ENCODE measurements at regions not wholly inside any gene's neighbourhood (a gene's known extent, or its start where the extent isn't known, plus 50 kb on each side); places are given as distances from the start of the nearest gene placed in this dataset.

DNA sequence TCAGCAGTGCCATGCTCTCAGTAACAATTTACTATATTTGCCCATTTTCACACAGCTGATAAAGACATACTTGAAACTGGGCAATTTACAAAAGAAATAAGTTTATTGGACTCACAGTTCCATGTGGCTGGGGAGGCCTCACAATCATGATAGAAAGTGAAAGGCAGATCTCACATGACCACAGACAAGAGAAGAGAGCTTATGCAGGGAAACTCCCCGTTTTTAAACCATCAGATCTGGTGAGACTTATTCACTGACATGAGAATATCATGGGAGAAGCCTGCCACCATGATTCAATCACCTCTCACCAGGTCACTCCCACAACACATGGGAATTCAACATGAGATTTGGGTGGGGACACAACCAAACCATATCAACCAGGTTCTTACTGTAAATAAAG, 112.1 kb upstream of the C1orf87 start:
- TF ChIP-seq TAF1 (IDR thresholded peaks at IDR 0.05; ENCODE audit: borderline replicate concordance, low read depth, low read length) (no peak), POLR2AphosphoS5 (IDR thresholded peaks at IDR 0.05; ENCODE audit: low read depth, low read length) (no peak), POLR2A (IDR thresholded peaks at IDR 0.05; ENCODE audit: low read depth, low read length) (no peak)
- FAIRE-seq (no peak), DNase-seq (ENCODE audit: insufficient read length) (no peak)

DNA sequence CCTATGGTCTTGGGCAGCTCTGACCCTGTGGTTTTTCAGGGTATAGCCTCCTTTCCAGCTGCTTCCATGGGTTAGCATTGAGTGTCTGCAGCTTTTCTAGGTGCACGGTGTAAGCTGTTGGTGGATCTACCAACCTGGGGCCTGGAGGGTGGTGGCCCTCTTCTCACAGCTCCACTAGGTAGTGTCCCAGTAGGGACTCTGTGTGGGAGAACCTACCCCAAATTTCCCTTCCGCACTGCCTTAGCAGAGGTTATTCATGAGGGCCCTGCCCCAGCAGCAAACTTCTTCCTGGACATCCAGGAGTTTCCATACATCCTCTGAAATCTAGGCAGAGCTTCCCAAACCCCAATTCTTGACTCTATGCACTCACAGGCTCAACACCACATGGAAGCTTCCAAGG, 111.0 kb upstream of the C1orf87 start:
- TF ChIP-seq TAF1 (IDR thresholded peaks at IDR 0.05; ENCODE audit: borderline replicate concordance, low read depth, low read length) = no peak
- TF ChIP-seq POLR2A (IDR thresholded peaks at IDR 0.05; ENCODE audit: low read depth, low read length) = no peak
- no peak for TF ChIP-seq POLR2AphosphoS5 (IDR thresholded peaks at IDR 0.05; ENCODE audit: low read depth, low read length)
- DNase-seq (ENCODE audit: insufficient read length) = no peak
- no peak for FAIRE-seq

DNA sequence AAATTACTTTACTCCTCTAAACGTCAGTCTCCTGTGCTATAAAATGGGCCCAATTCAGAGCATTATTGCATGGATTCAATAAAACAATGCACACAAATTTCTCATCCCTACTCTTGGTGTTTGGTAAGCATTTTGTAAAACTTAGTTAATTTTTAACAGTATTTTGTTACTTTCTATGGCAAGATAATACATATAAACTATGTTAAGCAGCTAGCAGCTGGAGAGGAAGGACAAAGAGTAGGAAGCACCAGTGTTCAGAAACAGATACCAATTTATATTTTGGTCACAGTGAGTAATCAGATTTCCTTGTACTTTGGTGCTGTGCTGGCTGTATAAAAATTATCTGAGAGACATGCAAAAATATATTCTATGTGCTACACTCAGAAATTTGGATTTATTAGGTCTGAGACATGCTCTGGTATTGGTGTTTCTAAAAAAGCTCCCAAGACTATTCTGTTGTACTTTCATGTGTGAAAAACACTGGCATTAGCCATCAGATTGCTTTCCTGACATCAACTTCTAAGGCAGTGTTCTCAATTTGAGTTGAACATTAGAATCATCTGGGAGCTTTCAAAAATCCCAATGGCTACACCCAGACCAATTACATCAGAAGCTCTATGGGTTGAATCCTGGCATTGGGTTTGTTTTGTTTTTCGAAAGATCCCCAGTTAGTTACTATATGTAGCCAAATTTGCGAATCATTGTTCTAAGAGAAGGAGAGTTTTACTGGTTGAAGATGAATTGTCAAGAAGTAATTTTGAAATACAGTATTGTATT, 100.3 kb upstream of the C1orf87 start:
- FAIRE-seq (no peak), DNase-seq (ENCODE audit: insufficient read length) (no peak)
- no peak for TF ChIP-seq POLR2AphosphoS5 (IDR thresholded peaks at IDR 0.05; ENCODE audit: low read depth, low read length)
- TF ChIP-seq TAF1 (IDR thresholded peaks at IDR 0.05; ENCODE audit: borderline replicate concordance, low read depth, low read length) = no peak
- TF ChIP-seq POLR2A (IDR thresholded peaks at IDR 0.05; ENCODE audit: low read depth, low read length) = no peak

DNA sequence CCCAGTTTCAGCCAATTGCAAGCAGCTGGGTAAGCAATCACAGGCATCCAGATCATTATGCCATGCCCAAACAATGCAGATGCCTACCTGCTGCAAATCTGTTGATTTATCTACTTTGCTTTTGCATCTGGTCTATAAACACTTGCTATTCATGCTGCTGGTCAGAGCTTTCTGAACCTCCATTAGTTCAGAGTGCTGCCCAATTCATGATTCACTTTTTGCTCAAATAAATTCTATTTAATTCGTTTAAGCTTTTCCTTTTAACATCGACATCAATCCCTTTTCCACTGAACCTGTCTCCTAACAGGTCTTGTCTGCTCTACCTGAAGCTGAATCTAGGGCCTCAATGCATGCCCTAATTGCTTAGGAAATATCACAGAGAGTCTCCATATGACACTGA, 99.4 kb upstream of the C1orf87 start:
- FAIRE-seq (no peak), DNase-seq (ENCODE audit: insufficient read length) (no peak)
- TF ChIP-seq POLR2AphosphoS5 (IDR thresholded peaks at IDR 0.05; ENCODE audit: low read depth, low read length) = no peak
- TF ChIP-seq POLR2A (IDR thresholded peaks at IDR 0.05; ENCODE audit: low read depth, low read length) = no peak
- TF ChIP-seq TAF1 (IDR thresholded peaks at IDR 0.05; ENCODE audit: borderline replicate concordance, low read depth, low read length) = no peak

DNA sequence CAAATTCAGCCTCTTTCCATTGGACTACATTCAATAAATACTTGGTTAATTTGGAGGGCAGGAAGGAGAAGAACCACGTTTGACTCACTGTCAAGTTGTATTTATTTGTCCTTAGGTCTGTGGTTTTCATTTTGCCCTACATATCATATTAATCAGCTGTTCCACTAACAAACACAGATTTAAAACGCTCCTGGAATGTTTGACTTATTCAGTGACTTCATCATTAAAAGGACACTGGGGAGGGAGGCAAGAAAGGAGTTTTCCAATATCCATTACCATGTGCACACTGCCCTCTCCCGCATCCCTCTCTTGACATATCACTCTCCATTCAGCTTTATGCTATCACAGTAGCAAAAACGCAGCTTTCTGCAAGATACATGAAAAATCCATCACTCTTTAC, 98.2 kb upstream of the C1orf87 start:
- DNase-seq (ENCODE audit: insufficient read length) = no peak
- TF ChIP-seq POLR2A (IDR thresholded peaks at IDR 0.05; ENCODE audit: low read depth, low read length) (no peak), POLR2AphosphoS5 (IDR thresholded peaks at IDR 0.05; ENCODE audit: low read depth, low read length) (no peak), TAF1 (IDR thresholded peaks at IDR 0.05; ENCODE audit: borderline replicate concordance, low read depth, low read length) (no peak)
- no peak for FAIRE-seq

DNA sequence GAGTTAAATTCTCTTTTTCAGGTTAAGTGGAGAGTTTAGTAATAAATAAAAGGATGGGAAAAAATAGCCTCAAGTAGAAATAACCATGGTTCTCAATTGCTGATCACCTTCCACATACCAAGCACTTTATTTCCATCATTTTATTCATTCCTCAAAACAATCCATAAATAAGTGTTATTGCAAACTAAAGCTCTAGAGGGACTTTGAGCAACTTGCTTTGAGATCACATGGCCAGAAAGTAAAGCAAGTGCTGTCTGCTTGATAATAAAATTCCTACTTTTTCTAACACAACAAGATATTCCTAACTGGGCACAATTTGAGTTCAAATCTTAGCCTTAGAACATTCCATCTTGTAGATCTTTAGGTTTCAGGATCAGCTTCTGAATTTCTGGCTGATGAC, 97.1 kb upstream of the C1orf87 start:
- DNase-seq (ENCODE audit: insufficient read length) (no peak), FAIRE-seq (no peak)
- TF ChIP-seq TAF1 (IDR thresholded peaks at IDR 0.05; ENCODE audit: borderline replicate concordance, low read depth, low read length) (no peak), POLR2A (IDR thresholded peaks at IDR 0.05; ENCODE audit: low read depth, low read length) (no peak), POLR2AphosphoS5 (IDR thresholded peaks at IDR 0.05; ENCODE audit: low read depth, low read length) (no peak)

DNA sequence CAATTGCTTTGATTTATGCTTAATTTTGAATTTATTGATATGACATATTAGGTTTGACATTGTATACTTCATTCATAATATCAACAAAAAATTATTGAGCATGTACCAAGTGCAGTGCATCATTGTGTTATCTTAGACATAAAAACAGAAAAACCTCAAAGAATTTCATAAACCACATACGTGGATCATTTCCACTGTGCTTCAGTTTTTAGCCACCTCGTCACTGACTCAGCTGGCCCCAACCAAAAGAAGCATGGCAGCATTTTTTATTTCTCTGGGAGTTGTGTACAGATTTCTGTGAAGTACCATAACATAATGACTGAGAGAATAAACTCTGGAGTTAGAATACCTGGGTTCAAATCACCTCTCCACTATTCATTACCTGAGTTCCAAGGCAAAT, 95.6 kb upstream of the C1orf87 start:
- TF ChIP-seq POLR2AphosphoS5 (IDR thresholded peaks at IDR 0.05; ENCODE audit: low read depth, low read length) (no peak), TAF1 (IDR thresholded peaks at IDR 0.05; ENCODE audit: borderline replicate concordance, low read depth, low read length) (no peak), POLR2A (IDR thresholded peaks at IDR 0.05; ENCODE audit: low read depth, low read length) (no peak)
- FAIRE-seq (no peak), DNase-seq (ENCODE audit: insufficient read length) (no peak)

DNA sequence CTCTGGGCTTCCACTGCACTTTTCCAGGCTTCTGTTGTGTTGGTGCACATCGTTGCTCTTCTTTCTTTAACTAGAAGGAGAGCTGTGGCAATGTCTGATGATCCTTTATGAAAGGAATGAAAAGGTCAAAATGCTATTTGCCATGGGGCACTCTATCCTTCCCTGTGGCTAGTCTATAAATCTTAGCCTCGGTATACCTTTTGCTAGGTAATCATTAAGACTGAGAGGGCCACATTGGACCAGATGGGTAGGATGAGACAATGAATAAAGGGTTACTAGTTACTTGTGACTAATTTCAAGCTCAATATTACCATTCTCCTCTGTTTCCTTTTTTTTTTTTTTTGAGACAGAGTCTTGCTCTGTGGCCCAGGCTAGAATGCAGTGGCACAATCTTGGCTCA, 89.4 kb upstream of the C1orf87 start:
- TF ChIP-seq POLR2A (IDR thresholded peaks at IDR 0.05; ENCODE audit: low read depth, low read length) = no peak
- no peak for TF ChIP-seq TAF1 (IDR thresholded peaks at IDR 0.05; ENCODE audit: borderline replicate concordance, low read depth, low read length)
- TF ChIP-seq POLR2AphosphoS5 (IDR thresholded peaks at IDR 0.05; ENCODE audit: low read depth, low read length) = no peak
- no peak for DNase-seq (ENCODE audit: insufficient read length)
- FAIRE-seq = no peak

DNA sequence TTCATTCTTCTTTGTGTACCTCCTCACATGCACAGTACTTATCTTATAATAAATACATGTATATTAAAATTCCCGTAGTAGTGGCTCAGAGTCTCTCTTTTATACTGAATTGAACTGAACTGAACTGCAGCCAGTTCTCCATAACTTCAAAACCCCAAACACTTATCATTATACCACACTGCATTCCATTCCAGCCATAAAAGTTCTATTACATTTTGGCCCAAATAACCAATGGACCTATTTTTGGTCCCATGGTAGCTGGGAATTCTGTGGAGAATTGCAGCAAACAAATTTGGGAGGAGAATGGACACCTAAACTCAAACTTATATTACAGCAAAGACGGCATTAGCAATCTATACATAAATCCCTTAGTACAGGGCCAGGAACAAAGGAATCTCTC, 86.6 kb upstream of the C1orf87 start:
- DNase-seq (ENCODE audit: insufficient read length) (no peak), FAIRE-seq (no peak)
- TF ChIP-seq POLR2A (IDR thresholded peaks at IDR 0.05; ENCODE audit: low read depth, low read length) = no peak
- no peak for TF ChIP-seq POLR2AphosphoS5 (IDR thresholded peaks at IDR 0.05; ENCODE audit: low read depth, low read length)
- no peak for TF ChIP-seq TAF1 (IDR thresholded peaks at IDR 0.05; ENCODE audit: borderline replicate concordance, low read depth, low read length)

DNA sequence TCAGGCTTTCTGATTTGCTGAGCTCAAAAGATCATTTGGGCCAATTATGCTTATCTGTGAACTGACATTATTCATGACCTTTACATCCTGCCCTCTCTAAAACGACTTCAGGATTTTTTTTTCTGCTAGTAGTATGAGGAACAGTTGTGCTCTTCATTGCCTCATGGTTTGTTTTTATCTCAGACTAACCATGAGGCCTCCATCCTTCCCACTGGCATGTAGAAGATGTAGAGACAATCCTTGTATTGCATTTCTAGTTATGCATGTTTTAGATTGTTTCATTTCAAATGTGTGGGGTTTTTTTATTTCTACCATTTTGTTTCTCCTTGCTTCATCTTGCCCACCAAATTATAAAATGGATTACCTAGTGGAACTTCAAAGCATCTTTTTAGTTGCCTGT, 82.8 kb upstream of the C1orf87 start:
- FAIRE-seq = no peak
- TF ChIP-seq POLR2AphosphoS5 (IDR thresholded peaks at IDR 0.05; ENCODE audit: low read depth, low read length) (no peak), TAF1 (IDR thresholded peaks at IDR 0.05; ENCODE audit: borderline replicate concordance, low read depth, low read length) (no peak), POLR2A (IDR thresholded peaks at IDR 0.05; ENCODE audit: low read depth, low read length) (no peak)
- no peak for DNase-seq (ENCODE audit: insufficient read length)

DNA sequence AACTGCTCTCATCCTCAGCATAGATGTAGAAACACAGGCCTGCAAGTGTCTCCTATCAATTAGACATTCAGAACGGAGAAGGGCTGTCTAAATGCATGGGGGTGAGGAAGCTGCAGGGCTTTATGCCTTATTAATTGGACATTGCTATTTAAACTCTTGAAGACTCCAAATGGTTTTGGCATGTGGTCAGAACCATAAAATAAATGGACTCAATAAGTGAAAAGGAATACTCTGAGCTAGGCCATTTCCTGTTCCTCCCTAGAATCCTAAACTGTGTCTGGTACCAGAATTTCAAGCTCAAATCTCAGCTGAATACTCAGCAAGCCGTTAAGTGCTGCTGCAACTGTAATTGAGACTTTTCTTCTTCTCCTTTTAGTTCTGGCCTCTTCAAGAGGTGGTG, 80.4 kb upstream of the C1orf87 start:
- TF ChIP-seq POLR2A (IDR thresholded peaks at IDR 0.05; ENCODE audit: low read depth, low read length) = no peak
- TF ChIP-seq TAF1 (IDR thresholded peaks at IDR 0.05; ENCODE audit: borderline replicate concordance, low read depth, low read length) = no peak
- no peak for TF ChIP-seq POLR2AphosphoS5 (IDR thresholded peaks at IDR 0.05; ENCODE audit: low read depth, low read length)
- no peak for DNase-seq (ENCODE audit: insufficient read length)
- FAIRE-seq = no peak

DNA sequence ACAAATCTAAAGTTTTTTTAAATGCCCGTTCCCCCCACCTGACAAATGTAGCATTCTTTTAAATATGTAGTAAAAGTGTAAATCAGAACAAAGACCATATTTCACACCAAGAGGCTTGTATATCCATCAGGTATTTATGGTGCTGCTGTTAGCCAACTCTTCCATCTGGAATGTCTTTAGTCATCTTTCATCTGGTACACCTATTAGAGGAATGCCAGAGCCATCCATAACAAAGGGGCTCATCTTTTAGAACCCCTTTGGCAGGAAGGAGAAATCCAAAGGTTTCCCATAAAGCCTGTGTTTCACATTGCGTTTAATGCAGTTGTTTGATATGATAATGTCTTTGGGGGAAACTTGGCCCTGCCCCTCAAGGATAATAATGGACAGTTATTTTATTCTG, 79.3 kb upstream of the C1orf87 start:
- FAIRE-seq = no peak
- DNase-seq (ENCODE audit: insufficient read length) = no peak
- TF ChIP-seq POLR2AphosphoS5 (IDR thresholded peaks at IDR 0.05; ENCODE audit: low read depth, low read length) = no peak
- no peak for TF ChIP-seq TAF1 (IDR thresholded peaks at IDR 0.05; ENCODE audit: borderline replicate concordance, low read depth, low read length)
- TF ChIP-seq POLR2A (IDR thresholded peaks at IDR 0.05; ENCODE audit: low read depth, low read length) = no peak

Data from GM12892 (cell line).